Rectal smooth muscle tissue (tissue), 1 donor: ENCODE measurements at regions not wholly inside any gene's neighbourhood (a gene's known extent, or its start where the extent isn't known, plus 50 kb on each side); places are given as distances from the start of the nearest gene placed in this dataset.

Experiments
- H3K27ac ChIP-seq: one replicate; pipeline ENCODE4 v1.7.0; 2013; ENCODE audit warnings: low read depth, low read length, inconsistent platforms
- H3K27me3 ChIP-seq: one replicate; pipeline ENCODE4 v1.7.0; 2013; ENCODE audit warnings: low read length; ENCODE audit not compliant: control insufficient read depth, insufficient read depth
- H3K36me3 ChIP-seq: one replicate; pipeline ENCODE4 v1.7.0; 2013; ENCODE audit warnings: low read length; ENCODE audit not compliant: control insufficient read depth, insufficient read depth
- H3K4me1 ChIP-seq: one replicate; pipeline ENCODE4 v1.7.0; 2013; ENCODE audit warnings: low read length; ENCODE audit not compliant: control insufficient read depth, insufficient read depth
- H3K4me3 ChIP-seq: one replicate; pipeline ENCODE4 v1.7.0; 2013; ENCODE audit warnings: low read length
- H3K9ac ChIP-seq: one replicate; pipeline ENCODE4 v1.7.0; 2013; ENCODE audit warnings: low read length

- Histone ChIP-seq H3K9ac (no peak overlapping the region), H3K36me3 (no peaks in the 10 kb centered on the region), H3K4me3 (no peak overlapping the region), H3K27ac (no peak overlapping the region), H3K4me1 (no peaks in the 10 kb centered on the region), H3K27me3 (no peaks in the 10 kb centered on the region)
These were observed 293.5 kb upstream of the HS3ST1 start for GRCh38 chr4:11722223-11722622.

DNA sequence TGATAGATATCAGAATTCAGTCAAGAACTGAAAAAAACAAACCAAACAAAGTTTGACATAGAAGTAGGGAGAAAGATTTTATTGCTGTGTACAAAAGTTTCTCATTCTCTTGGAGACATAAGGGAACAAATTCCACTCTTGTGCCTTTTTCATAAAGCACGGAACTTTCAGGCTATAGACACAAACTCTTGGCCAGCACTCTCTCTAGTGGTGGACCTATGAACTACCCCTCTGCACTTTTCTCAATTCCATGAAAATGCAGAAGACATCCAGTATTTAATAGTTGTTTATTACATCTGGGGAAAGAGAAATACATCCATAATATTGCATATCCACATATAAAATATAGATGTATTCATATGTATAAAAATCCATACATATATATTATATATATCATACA, 291.6 kb upstream of the HS3ST1 start:
- Histone ChIP-seq H3K36me3 (no peaks in the 10 kb centered on the region), H3K27me3 (no peaks in the 10 kb centered on the region), H3K4me1 (no peaks in the 10 kb centered on the region), H3K4me3 (no peak overlapping the region), H3K9ac (no peak overlapping the region), H3K27ac (no peak overlapping the region)

GRCh38 chr4:11719879-11720278, 291.2 kb upstream of the HS3ST1 start:
- H3K27me3 ChIP-seq: no peaks in the 10 kb centered on the region
- H3K4me3 ChIP-seq: no peak overlapping the region
- no peak overlapping the region for H3K27ac ChIP-seq
- H3K9ac ChIP-seq: no peak overlapping the region
- H3K4me1 ChIP-seq: no peaks in the 10 kb centered on the region
- no peaks in the 10 kb centered on the region for H3K36me3 ChIP-seq

DNA sequence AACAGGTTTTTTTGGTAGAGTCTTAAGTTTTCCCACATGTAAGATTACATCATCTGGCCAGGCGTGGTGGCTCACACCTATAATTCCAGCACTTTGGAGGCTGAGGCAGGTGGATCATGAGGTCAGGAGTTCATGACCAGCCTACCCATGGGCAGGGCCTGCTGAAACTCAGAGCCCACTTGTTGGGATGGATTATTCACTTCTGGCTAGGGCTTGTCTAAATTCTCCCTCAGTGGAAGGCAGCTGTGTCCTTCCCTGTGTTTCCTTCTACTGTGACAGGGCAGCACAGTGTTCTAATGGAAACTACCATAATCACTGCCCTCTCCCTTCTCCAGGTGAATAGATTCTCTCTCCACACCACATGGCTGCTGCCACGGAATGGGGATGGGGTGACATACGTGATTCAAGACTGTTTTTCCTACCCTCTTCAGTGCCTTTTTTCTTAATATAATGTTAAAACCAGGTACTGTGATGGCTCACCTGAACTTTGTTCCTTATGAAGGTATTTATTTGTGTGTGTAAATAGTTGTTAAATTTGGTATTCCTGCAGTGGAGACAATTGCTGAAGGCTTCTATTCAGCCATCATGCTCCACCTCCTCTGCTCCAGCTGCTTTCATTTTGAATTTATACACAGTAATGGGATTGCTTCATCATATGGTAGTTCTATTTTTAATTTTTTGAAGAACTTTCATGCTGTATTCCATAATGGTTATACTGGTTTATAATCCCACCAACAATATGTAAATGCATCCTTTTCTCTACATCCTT, 287.2 kb upstream of the HS3ST1 start:
- Histone ChIP-seq H3K36me3 (no peaks in the 10 kb centered on the region), H3K27me3 (no peaks in the 10 kb centered on the region), H3K4me3 (no peak overlapping the region), H3K27ac (no peak overlapping the region), H3K9ac (no peak overlapping the region), H3K4me1 (no peaks in the 10 kb centered on the region)

- Histone ChIP-seq H3K27me3 (no peaks in the 10 kb centered on the region), H3K4me3 (no peak overlapping the region), H3K4me1 (no peaks in the 10 kb centered on the region), H3K27ac (no peak overlapping the region), H3K9ac (no peak overlapping the region), H3K36me3 (no peaks in the 10 kb centered on the region)
These were observed 281.9 kb upstream of the HS3ST1 start for GRCh38 chr4:11710453-11711093.

DNA sequence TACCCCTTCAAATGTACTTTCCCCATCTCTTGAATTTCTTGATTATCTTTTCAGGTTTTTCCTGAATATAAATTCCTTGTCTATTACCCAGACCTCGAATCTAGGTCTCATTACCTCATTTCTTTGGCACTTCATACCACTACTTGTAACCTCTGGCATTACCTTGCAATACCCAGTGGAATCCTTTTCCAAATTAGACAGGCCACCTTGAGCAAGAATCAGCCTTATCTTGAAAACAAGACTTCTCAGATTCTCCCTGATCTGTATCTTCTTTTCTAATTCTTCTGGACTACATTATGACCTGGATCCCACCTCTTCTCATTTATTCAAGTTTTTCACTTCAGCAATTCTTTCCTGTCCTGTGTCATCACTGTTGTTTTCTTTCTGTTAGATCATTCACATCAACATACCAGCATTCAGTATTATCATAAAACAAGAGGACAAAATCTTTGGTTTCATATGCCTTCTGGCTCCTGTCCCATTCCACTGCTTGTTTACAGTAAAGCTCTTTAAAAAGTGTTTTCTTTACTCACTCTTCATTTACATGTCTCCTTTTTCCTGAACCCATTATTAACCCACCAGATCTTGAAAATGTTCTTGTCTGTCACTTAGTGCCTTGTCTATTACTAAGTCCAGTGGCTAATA, 275.6 kb upstream of the HS3ST1 start:
- H3K36me3 ChIP-seq: no peaks in the 10 kb centered on the region
- H3K4me1 ChIP-seq: no peaks in the 10 kb centered on the region
- H3K27ac ChIP-seq: no peak overlapping the region
- H3K9ac ChIP-seq: no peak overlapping the region
- no peak overlapping the region for H3K4me3 ChIP-seq
- no peaks in the 10 kb centered on the region for H3K27me3 ChIP-seq

DNA sequence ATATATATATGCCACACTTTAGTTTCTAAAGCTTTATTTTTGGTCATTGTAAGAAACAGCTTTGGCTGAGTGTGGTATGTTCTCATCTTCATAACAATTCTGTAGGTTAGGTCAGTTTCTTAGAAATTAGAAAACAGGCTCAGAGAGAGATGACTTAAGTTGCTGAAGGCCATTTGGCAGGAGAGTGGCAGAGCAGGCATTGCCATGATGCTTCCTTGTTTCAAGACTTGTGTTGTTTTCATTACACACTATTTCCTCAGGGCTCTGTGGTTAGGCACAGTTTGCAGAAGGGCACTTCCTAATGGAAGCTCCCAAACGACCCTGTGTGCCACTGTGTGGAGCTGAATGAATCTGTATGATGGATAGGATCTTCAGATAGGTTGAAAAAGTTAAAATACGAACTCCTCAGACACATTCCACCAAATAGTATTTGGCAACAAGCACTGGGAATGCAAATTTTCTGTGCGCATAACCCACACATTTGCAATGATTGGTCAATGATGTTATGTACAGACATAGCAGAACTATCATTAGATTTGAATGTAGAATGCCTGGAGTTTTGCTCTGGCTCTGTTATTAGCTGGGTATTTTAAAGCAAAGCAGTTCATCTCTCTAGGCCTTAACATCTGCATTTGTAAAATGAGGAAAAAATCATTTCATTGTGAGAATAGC, 274.3 kb upstream of the HS3ST1 start:
- Histone ChIP-seq H3K27me3 (no peaks in the 10 kb centered on the region), H3K4me3 (no peak overlapping the region), H3K4me1 (no peaks in the 10 kb centered on the region), H3K9ac (no peak overlapping the region), H3K27ac (no peak overlapping the region), H3K36me3 (no peaks in the 10 kb centered on the region)

DNA sequence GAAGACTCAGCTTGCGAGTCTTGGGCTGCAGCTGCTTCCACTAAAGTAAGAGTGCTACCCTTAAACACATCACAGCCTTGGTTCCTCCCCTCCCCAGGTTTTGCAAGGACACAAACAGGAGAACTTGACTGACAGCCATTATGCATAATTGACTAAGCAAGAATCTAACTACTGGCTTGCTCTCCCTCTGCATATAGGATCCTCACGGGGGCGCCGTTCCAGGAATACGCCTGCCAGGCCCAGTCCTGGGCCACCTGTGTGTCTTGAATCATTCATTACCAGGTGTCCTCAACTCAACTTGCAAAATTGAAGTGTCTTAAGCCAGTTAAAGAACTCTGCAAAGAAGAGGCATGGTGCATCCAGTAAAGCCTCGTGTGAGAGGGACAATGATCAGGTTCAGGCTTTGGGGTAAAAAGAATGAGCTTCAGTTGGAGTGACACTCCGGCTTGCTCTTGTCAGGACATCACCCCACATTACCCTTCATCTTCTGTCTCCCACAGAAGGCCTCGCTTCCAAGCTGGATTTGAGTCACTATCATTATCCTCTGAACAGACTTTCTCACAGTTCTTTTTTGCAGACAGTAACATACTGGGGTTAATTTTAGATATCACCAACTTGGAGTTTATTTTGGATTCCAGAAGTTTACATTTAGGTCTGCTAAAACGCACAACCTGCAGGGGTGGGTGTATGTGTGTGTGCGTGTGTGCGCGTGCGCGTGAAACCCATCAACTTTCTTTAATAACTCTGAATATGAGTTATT, 273.5 kb upstream of the HS3ST1 start:
- no peak overlapping the region for H3K4me3 ChIP-seq
- H3K4me1 ChIP-seq: no peaks in the 10 kb centered on the region
- H3K27ac ChIP-seq: no peak overlapping the region
- no peaks in the 10 kb centered on the region for H3K36me3 ChIP-seq
- no peaks in the 10 kb centered on the region for H3K27me3 ChIP-seq
- no peak overlapping the region for H3K9ac ChIP-seq

DNA sequence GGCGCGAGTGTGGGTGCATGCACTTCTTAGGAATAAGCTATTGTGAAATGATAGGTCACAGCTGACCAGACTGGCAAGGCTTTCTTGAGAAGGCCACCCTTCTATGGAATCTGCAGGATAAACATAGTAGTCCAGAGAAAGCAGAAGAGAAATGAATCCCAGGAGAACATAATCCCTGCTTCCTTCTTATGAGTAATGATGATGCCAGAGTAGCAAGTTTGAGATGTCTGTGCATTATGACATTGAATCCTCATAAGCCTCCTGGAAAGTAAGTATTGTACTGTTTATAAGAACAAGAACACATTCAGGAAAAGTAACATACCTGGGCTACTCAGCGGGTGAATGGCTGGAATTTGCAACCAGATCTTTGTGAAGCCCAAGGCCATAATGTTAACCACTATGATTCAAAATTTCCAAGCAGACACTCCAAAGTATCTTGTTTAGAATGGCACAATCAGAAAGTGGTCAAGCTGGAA, 272.1 kb upstream of the HS3ST1 start:
- H3K36me3 ChIP-seq: no peaks in the 10 kb centered on the region
- H3K4me3 ChIP-seq: no peak overlapping the region
- H3K27ac ChIP-seq: no peak overlapping the region
- H3K9ac ChIP-seq: no peak overlapping the region
- H3K4me1 ChIP-seq: no peaks in the 10 kb centered on the region
- H3K27me3 ChIP-seq: no peaks in the 10 kb centered on the region

GRCh38 chr4:11698846-11699590, 270.3 kb upstream of the HS3ST1 start:
- H3K4me1 ChIP-seq: no peaks in the 10 kb centered on the region
- H3K27ac ChIP-seq: no peak overlapping the region
- H3K9ac ChIP-seq: no peak overlapping the region
- no peaks in the 10 kb centered on the region for H3K36me3 ChIP-seq
- no peaks in the 10 kb centered on the region for H3K27me3 ChIP-seq
- no peak overlapping the region for H3K4me3 ChIP-seq

- H3K27me3 ChIP-seq: no peaks in the 10 kb centered on the region
- H3K4me1 ChIP-seq: no peaks in the 10 kb centered on the region
- H3K27ac ChIP-seq: no peak overlapping the region
- no peaks in the 10 kb centered on the region for H3K36me3 ChIP-seq
- H3K4me3 ChIP-seq: no peak overlapping the region
- no peak overlapping the region for H3K9ac ChIP-seq
These were observed 269.3 kb upstream of the HS3ST1 start for GRCh38 chr4:11698033-11698432.
